Stimulated activated CD8-positive, alpha-beta memory T cell treated with anti-CD3 and anti-CD28 coated beads, Interleukin-4, amount 100 ng/mL, for 24 hours (primary cell): ENCODE measurements at regions not wholly inside any gene's neighbourhood (a gene's known extent, or its start where the extent isn't known, plus 50 kb on each side); places are given as distances from the start of the nearest gene placed in this dataset.

Source experiments
- DNase-seq: peaks from one replicate; pipeline ENCODE4 v3.0.0-alpha.2; 2020; ENCODE audit warnings: low read depth

GRCh38 chr5:109468737-109469420 is 59.1 kb upstream of the PJA2 start:
- DNase-seq = peak; percentile 54

- DNase-seq = no peak
Measured at GRCh38 chr5:109468288-109468676, 58.5 kb upstream of the PJA2 start.

- no peak for DNase-seq
Measured at GRCh38 chr5:109467058-109467457, 57.3 kb upstream of the PJA2 start.
